GM15510 (cell line): ENCODE measurements at regions not wholly inside any gene's neighbourhood (a gene's known extent, or its start where the extent isn't known, plus 50 kb on each side); places are given as distances from the start of the nearest gene placed in this dataset.

Experiments
- POLR2A ChIP-seq: IDR thresholded peaks from 3 replicates; pipeline ENCODE4 v1.6.1; 2011; ENCODE audit warnings: borderline replicate concordance; ENCODE audit not compliant: insufficient read length; ENCODE audit errors: extremely low read depth

DNA sequence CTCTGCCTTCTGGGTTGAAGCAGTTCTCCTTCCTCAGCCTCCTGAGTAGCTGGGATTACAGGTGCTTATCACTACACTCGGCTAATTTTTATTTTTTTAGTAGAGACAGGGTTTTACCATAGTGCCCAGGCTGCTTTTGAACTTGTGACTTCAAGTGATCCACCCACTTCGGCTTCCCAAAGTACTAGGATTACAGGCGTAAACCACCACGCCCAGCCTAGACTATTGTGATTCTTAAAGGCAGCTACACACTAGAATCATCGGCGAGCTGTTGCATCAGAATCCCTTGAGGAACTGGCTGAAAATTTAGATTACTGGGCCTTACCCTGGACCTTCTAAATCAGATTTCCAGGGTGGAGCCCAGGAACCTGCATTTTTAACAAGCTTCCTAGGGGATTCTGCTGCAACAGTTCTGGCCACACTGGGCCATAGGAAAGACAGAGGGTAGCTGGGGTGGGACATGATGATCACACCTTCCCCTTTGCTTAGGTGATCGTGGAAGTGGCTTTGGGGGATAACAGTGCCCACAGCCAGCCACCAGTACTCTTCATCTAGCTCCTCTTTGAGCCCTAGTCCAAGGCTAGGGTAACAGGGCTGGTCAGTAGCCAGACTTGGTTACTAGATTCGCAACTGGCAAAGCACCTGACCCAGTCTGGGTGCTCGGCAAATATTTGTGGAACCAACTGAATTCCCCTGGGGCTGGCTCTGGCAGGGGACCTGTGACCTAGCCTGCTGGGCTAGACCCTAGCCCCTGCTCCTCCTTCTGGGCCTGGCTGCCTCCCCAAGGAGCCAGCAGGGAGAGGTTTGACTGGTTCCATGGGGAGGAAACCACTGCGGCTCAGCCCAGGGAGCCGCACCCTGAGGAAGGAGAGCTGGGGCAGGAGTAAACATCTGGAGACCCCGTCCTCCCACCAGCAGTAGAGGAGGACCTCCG is 67.1 kb upstream of the DUSP5 start:
- no peak for TF ChIP-seq POLR2A

DNA sequence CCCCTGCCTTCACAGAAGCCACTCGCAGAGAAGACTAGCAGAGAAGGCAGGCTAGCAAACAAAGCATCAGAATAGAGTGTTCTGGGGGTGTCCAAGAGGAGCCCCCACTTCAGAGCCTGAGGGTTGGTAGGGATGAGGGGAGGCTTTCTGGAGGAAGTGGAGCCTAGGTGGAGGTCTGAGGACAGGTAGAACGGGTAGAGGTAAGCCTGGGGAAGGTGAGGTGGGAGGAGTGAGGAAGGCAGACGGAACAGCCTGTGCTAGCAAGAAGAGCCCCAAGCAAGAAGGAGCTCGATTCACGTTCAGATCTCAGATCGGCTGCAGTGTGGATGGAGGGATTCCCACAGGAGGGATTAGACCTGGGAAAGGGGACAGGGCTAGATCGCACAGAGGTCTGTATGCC is 66.0 kb upstream of the DUSP5 start:
- TF ChIP-seq POLR2A, result no peak

DNA sequence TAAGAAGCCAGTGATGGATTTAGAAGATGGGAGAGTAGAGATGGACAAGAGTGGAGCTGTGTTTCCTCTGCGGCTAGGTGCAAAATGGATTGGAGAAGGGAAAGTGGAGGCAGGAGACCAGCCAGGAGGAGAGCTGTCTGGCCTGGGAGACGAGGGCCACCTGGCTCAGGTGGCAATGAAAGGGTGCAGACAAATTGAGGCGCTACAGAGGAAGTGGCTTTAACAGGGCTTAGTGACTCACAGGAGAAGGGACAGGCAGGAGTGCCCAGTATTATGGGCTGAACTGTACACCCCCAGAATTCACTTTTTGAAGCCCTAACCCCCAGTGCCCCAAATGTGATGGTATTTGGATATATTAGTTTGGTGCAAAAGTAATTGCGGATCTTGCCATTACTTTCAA is 65.6 kb upstream of the DUSP5 start:
- no peak for TF ChIP-seq POLR2A

DNA sequence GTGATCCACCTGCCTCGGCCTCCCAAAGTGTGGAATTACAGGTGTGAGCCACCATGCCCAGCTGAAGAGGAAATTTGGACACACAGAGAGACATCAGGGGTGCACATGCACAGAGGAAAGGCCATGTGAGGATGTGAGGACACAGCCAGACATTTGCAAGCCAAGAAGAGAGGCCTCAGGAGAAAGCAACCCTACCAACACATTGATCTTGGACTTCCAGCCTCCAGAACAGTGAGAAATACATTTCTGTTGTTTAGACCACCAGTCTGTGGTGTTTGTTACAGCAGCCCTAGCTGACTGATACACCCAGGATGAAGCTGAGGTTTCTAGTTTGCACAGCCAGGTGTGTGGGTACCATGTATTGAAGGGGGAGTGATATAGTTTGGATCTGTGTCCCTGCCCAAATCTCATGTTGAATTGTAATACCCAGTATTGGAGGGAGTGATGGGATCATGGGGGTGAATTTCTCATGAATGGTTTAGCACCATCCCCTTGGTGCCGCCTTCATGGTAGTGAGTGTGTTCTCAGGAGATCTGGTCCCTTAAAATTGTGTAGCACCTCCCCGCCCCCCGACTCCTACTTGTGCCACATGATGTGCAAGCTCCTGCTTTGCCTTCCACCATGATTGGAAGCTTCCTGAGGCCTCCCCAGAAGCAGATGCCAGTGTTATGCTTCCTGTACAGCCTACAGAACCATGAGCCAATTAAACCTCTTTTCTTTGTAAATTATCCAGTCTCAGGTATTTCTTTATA is 64.7 kb upstream of the DUSP5 start:
- TF ChIP-seq POLR2A, result no peak

DNA sequence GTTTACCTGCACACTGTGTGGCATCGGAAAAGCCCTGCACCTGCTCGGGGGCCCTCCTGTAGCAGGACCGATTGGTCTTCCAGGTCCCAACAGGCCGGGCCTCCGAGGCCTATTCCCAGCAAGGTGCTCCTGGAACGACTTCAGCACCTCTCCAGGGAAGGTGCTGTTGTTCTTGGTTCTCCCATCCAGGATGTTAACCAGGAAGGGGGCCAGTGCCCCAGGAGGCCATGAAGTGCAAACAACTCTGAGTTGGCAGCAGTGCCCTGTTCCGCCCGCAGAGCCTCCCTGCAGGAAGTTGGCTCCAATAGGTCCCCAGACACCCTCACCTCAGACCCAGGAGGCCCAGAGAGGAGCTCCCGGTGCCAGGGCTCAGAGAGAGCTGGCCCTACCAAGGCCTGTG is 64.0 kb upstream of the DUSP5 start:
- TF ChIP-seq POLR2A, result no peak

DNA sequence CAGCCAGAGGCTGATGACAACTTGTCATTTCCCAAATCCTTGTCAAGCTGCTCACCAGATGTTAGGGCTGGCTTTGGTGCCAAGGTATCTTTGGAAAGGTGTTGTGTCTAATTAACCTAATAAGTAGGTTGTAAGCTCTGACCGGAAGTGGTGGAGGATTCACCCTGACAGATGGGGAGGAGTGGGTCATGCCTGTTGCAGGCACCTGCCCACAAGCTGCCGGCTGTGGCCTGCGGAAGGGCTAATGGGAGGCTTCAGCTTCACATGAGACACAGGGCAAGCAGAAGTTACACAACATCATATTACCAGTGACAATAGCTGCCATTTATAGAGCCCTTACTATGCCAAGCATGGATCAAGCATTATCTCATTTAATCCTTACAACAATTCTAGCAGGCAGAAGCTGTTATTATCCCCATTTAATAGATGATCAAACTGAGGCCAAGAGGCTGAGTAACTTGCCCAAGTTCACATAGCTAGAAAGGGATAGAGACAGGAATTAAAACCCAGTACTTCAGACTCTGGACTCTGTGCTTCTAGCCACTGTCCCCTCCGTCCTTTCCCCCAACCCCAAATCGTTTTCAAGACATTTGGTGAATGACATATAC is 63.1 kb upstream of the DUSP5 start:
- no peak for TF ChIP-seq POLR2A

DNA sequence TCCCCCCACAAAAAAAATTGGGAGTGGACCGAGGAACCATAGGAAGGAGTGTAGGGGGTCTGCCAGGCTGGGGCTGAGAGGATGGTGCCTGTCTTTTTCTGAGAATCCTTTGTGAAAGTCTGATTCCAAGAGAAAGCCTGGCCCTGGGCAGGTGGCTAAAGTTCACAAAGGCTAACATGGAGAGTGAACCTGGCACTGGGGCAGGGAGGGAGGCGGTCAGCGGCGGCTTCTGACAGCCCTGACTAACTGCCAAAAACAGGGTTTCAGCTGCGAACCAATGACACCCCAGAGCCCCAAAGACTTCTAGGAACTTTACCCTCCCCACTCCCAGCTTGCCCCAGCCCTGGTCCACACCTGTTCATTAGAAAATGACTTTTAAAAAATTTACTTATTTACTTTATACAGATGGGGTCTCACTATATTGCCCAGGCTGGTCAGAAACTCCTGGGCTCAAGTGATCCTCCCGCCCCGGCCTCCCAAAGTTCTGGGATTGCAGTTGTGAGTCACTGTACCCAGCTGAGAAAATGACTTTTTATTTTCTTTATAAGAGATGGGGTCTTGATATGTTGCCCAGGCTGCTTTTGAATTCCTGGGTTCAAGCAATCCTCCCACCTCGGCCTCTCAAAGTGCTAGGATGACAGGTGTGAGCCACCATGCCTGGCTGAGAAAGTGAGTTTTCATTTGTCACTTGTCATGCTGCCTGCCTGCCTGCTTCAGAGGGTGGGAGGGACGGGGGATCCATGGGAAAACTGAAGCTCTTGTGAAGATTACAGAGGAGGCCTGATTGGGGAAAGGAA is 61.0 kb upstream of the DUSP5 start:
- no peak for TF ChIP-seq POLR2A

DNA sequence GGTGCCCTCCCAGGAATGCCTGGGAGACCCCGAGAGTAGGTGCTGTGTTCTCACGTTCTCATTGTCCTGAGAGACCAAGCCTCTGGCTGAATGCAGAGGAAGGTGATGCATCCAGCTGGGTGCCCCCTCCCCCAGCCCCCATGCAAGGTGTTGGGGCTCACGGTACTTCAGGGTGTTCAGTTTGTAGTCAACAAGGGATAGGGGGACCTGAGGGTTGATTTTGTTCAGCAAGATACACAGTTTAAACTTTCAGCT is 60.4 kb upstream of the DUSP5 start:
- no peak for TF ChIP-seq POLR2A

DNA sequence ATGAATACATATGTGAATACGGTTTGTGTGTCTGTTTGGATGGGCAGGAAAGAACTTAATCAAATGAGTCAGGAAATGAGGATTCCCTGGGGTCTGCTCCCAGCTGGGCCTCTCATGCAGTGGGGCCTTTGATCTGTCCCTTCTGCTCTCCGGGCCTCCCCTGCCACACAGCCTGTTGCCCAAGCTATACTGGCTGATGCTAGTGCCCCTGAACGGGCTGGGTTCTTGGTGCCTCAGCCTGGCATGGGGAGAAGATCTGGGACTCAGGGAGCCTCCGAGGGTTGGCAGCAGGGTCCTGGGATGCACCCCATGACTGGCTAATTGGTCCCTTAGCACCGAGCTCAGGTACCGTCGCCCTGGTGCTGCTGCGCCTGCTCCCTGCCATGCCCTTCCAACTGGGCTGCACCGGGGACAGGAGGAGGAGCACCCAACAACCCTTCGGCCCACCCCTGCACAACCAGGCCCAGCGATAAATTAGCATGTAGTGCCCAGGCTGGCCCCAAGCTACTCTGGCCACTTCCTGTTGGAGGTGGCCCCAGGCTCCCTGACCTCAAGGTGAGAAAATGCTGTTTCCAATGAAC is 59.9 kb upstream of the DUSP5 start:
- no peak for TF ChIP-seq POLR2A

DNA sequence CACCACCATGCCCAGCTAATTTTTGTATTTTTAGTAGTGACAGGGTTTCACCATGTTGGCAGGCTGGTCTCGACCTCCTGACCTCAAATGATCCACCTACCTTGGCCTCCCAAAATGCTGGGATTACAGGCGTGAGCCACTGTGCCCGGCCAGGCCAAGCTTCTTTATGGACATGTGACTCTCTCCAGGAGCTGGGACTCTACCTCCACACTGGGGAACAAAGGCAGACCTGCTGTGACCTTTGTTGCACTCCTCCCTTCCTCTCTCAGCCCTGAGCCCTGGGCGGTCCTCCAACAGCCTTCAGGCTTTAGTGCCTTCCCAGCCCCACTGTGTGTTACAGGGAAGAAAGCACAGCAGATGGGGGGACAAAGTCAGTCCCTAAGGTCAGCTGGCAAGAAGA is 55.0 kb upstream of the DUSP5 start:
- TF ChIP-seq POLR2A, result no peak

DNA sequence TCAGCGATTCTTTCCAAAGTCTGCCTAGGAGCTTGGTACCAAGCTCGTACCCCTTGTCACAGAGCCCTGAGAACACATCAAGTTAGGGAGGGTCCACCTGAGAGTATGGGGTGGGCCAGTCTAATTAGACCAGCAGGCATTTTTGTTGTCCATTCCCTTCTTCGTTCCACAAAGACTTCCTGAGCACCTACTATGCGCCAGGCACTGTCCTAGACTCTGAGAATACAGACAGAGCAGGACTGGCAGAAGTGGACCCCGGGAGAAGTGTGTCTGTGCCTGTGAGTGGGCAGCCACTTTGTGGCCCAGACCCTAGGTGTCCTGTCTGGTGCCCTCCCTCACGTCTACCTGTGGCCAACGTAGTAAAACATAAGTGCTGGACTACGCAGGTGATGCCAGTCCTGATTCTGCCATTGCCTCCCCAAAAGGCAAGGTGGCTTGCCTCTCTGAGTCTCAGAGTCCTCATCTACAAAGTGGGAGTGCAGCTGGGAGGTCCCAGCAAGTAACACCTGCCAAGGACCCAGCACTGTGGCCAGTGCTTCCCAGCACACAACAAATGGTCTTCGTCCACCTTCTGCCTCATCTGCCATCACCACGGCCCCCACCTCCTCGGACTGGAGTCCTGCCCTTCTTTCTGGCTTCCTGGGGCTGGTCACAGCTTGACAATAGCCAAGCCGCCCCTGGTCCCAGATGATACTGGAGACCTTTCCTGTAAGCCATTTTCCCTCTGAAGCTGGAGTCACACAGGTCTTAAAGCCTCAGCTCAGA is 54.3 kb upstream of the DUSP5 start:
- no peak for TF ChIP-seq POLR2A

DNA sequence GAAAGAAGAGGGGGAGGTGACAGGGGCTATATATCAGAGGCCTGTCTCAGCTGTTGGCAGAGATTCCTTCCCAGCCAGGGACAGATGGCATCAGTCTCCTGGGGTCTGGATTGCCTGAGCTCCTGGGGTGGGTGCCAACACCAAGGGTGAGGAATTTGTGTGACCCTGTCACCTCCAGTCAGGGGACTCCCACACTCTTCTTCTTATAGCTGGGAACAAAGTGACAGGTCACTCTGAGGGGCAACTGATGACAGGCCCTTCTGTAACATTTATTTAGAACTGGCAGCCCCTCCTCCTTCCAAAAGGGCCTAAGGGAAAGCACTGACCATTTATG is 53.7 kb upstream of the DUSP5 start:
- TF ChIP-seq POLR2A, result no peak

DNA sequence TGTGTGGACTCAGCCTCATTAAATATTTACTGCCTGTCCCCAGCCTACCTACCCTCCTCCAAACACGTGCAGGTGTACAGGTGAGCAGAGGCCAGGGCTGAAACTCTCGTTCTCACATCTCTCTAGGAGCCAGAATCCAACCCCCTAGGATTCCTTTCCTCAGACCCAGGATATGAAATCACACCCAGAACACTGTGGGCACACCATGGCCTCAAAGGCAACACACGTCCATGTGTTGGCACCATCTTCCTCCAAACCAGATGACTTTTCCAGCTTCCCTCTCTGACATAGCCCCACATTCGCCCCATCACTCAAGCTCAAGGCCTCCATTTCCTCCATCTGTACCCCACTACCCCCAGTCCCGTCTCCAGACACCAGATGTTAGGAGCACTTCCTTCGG is 51.8 kb upstream of the DUSP5 start:
- no peak for TF ChIP-seq POLR2A

DNA sequence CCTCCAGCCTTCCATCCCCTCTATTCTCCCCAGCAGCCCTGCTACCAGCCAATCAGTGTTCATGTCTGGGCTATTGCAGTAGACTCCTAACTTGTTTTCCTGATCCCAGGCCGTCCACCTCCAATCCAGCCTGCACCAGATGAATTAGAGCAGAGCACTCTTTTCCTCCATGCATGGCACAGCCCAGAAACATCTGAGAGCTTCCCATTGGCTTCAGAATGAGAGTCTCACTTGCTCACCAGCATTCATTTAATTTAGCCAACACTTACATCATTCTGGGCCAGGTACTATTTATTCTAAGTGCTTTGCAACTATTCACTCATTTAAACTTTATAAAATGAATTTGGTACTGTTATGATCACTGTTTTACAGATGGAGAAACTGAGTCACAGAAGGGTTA is 51.4 kb upstream of the DUSP5 start:
- TF ChIP-seq POLR2A, result no peak
